ENCODE measurements at regions not wholly inside any gene's neighbourhood (a gene's known extent, or its start where the extent isn't known, plus 50 kb on each side); places are given as distances from the start of the nearest gene placed in this dataset.

DNA sequence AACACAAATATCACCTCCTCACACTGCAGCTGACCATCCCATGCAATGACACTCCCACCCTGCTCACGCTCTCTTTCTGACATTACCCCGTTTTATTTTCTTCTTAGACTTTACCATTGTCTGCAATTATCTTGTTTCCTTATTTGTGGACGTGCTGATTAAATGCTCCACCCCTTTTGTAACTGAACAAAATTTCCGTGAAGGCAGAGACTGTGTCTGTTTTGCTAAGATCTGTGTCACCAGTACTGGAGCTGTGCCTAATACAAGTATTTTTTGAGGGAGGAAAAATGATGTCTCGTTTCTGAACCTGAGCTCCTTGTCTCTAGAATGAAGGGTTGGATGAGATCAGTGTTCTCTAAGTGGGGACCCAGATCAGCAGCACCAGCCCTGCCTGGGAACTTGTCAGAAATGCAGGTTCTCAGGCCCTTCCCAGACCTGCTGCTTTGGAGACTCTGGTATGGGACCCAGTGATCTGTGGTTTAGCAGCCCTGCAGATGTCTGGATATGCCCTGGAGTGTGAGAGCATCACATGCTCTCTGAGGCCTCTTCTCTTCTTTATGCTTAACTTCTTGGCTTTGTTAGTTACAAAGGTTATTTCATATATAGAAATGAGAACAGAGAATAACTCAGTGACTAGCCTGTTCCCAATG is 181.7 kb upstream of the GAS1 start:
- dilution Hi-C loops (cut with MboI; ENCODE audit: extremely low pct_ligation_motif_present, low sequenced_read_pairs) (no loop called here), intact Hi-C loops (cut with micrococcal nuclease) (no loop called here)
- Histone ChIP-seq H4K20me1 (replicated peaks; ENCODE audit: control insufficient read depth, extremely low read depth, insufficient read depth, low read length) (no peaks in the 10 kb centered on the region), H3K9ac (replicated peaks; ENCODE audit: extremely low read depth, insufficient read depth, low read length) (no peak overlapping the region), H3K36me3 (ENCODE audit: control insufficient read depth in 2 of 2, extremely low read depth in 1 of 2, insufficient read depth in 2 of 2, low read length in 2 of 2) (no peaks in the 10 kb centered on the region), H3K4me3 (replicated peaks in 1 of 3; ENCODE audit: insufficient read depth in 1 of 3, low read depth in 1 of 3, low read length in 3 of 3) (no peak overlapping the region), H3K4me2 (ENCODE audit: insufficient read depth, low read length) (no peak overlapping the region), H3K27ac (ENCODE audit: insufficient read depth, low read depth, low read length) (no peak overlapping the region), H3K4me1 (ENCODE audit: control insufficient read depth, extremely low read depth, insufficient read depth, low read length) (no peaks in the 10 kb centered on the region), H2AFZ (ENCODE audit: low read depth, low read length) (no peak overlapping the region), H3K79me2 (ENCODE audit: control insufficient read depth, insufficient read depth, low read length) (no peaks in the 10 kb centered on the region), H3K9me1 (replicated peaks; ENCODE audit: control insufficient read depth, extremely low read depth, insufficient read depth, low read length) (no peaks in the 10 kb centered on the region), H3K9me3 (replicated peaks; ENCODE audit: control insufficient read depth, insufficient read depth, low read length) (no peaks in the 10 kb centered on the region), H3K27me3 (ENCODE audit: control insufficient read depth in 2 of 2, insufficient read depth in 2 of 2, low read length in 2 of 2) (no peaks in the 10 kb centered on the region)
- no TSS peak for BruUV-seq (replicated peaks)
- TF ChIP-seq POLR2A (IDR thresholded peaks at IDR 0.05; ENCODE audit: low read depth, low read length), result no peak
- TF ChIP-seq POLR2AphosphoS5 (IDR thresholded peaks at IDR 0.05; ENCODE audit: insufficient read depth, low read depth, low read length), result no peak
- TF ChIP-seq MYC (IDR thresholded peaks at IDR 0.05; ENCODE audit: low read depth, low read length), result no peak
- no peak for TF ChIP-seq EZH2 (IDR thresholded peaks at IDR 0.05; ENCODE audit: borderline replicate concordance, low read depth, low read length, severe bottlenecking)
- TF ChIP-seq, protein P1, sequence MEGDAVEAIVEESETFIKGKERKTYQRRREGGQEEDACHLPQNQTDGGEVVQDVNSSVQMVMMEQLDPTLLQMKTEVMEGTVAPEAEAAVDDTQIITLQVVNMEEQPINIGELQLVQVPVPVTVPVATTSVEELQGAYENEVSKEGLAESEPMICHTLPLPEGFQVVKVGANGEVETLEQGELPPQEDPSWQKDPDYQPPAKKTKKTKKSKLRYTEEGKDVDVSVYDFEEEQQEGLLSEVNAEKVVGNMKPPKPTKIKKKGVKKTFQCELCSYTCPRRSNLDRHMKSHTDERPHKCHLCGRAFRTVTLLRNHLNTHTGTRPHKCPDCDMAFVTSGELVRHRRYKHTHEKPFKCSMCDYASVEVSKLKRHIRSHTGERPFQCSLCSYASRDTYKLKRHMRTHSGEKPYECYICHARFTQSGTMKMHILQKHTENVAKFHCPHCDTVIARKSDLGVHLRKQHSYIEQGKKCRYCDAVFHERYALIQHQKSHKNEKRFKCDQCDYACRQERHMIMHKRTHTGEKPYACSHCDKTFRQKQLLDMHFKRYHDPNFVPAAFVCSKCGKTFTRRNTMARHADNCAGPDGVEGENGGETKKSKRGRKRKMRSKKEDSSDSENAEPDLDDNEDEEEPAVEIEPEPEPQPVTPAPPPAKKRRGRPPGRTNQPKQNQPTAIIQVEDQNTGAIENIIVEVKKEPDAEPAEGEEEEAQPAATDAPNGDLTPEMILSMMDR (IDR thresholded peaks at IDR 0.05; ENCODE audit: extremely low read depth in 1 of 2, insufficient read depth in 1 of 2, low read depth in 1 of 2, low read length in 2 of 2), result no peak
- TF ChIP-seq GATA2 (IDR thresholded peaks at IDR 0.05; ENCODE audit: insufficient read depth, insufficient read length, low read depth, low read length), result no peak
- no peak for TF ChIP-seq JUN (IDR thresholded peaks at IDR 0.05; ENCODE audit: borderline replicate concordance, insufficient read depth, insufficient read length, low read depth)
- TF ChIP-seq, protein P2, sequence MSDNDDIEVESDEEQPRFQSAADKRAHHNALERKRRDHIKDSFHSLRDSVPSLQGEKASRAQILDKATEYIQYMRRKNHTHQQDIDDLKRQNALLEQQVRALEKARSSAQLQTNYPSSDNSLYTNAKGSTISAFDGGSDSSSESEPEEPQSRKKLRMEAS (IDR thresholded peaks at IDR 0.05; ENCODE audit: insufficient read depth, insufficient read length), result no peak
- no peak for TF ChIP-seq FOS (IDR thresholded peaks at IDR 0.05; ENCODE audit: borderline replicate concordance, insufficient read depth, low read length)
- CTCF ChIA-PET, result no interaction called here
- DNase-seq (ENCODE audit: low read depth, low spot score), result no peak
- FAIRE-seq, result no peak
- POLR2A ChIA-PET, result no interaction called here

All from endothelial cell of umbilical vein (primary cell).